ENCODE measurements at regions not wholly inside any gene's neighbourhood (a gene's known extent, or its start where the extent isn't known, plus 50 kb on each side); places are given as distances from the start of the nearest gene placed in this dataset.

GRCh38 chr11:70603114-70603755 is 204.9 kb downstream of the CTTN start:
- DNase-seq (ENCODE audit: low spot score): no peak
- Histone ChIP-seq H3K36me3 (ENCODE audit: control insufficient read depth in 4 of 4, insufficient read depth in 3 of 4, low read depth in 1 of 4, low read length in 3 of 4) (no peaks in the 10 kb centered on the region), H3K27ac (ENCODE audit: low read depth in 1 of 2, low read length in 2 of 2) (no peak overlapping the region), H3K4me1 (ENCODE audit: control insufficient read depth in 4 of 4, insufficient read depth in 4 of 4, low read length in 3 of 4) (no peaks in the 10 kb centered on the region), H3K9me3 (ENCODE audit: control insufficient read depth in 4 of 4, low read length in 3 of 4) (no peaks in the 10 kb centered on the region), H3K9ac (ENCODE audit: low read depth in 1 of 2, low read length in 2 of 2) (no peak overlapping the region), H3K4me3 (ENCODE audit: low read depth in 1 of 3, low read length in 3 of 3) (no peak overlapping the region), H3K27me3 (ENCODE audit: control insufficient read depth in 4 of 4, insufficient read depth in 4 of 4, low read length in 3 of 4) (no peaks in the 10 kb centered on the region)
- 81% methylated on average over 10 of the region's 10 CpGs for WGBS
- TF ChIP-seq YY1 (IDR thresholded peaks at IDR 0.05): no peak
- no peak for TF ChIP-seq NR2F2 (IDR thresholded peaks at IDR 0.05)
- TF ChIP-seq FOXA1 (IDR thresholded peaks at IDR 0.05): no peak
- TF ChIP-seq FOXA2 (IDR thresholded peaks at IDR 0.05): no peak
- no peak for TF ChIP-seq SP1 (IDR thresholded peaks at IDR 0.05)
- TF ChIP-seq HNF4A (conservative IDR thresholded peaks at IDR 0.05): no peak
- no peak for TF ChIP-seq HNF4G (IDR thresholded peaks at IDR 0.05)
- no peak for TF ChIP-seq MAX (IDR thresholded peaks at IDR 0.05)
- no peak for TF ChIP-seq RAD21 (IDR thresholded peaks at IDR 0.05)
- no peak for TF ChIP-seq EGR1 (IDR thresholded peaks at IDR 0.05; ENCODE audit: low read depth in 2 of 2)
- no peak for TF ChIP-seq ATF3 (IDR thresholded peaks at IDR 0.05)

- Histone ChIP-seq H3K36me3 (ENCODE audit: control insufficient read depth in 4 of 4, insufficient read depth in 3 of 4, low read depth in 1 of 4, low read length in 3 of 4) (no peaks in the 10 kb centered on the region), H3K4me3 (ENCODE audit: low read depth in 1 of 3, low read length in 3 of 3) (no peak overlapping the region), H3K9me3 (ENCODE audit: control insufficient read depth in 4 of 4, low read length in 3 of 4) (no peaks in the 10 kb centered on the region), H3K9ac (ENCODE audit: low read depth in 1 of 2, low read length in 2 of 2) (no peak overlapping the region), H3K4me1 (ENCODE audit: control insufficient read depth in 4 of 4, insufficient read depth in 4 of 4, low read length in 3 of 4) (no peaks in the 10 kb centered on the region), H3K27me3 (ENCODE audit: control insufficient read depth in 4 of 4, insufficient read depth in 4 of 4, low read length in 3 of 4) (no peaks in the 10 kb centered on the region), H3K27ac (ENCODE audit: low read depth in 1 of 2, low read length in 2 of 2) (no peak overlapping the region)
- 83% methylated on average over 9 of the region's 9 CpGs for whole genome bisulfite sequencing
- TF ChIP-seq REST (IDR thresholded peaks at IDR 0.05) (no peak), NR2F2 (IDR thresholded peaks at IDR 0.05) (no peak), FOXA1 (IDR thresholded peaks at IDR 0.05) (no peak), ATF3 (IDR thresholded peaks at IDR 0.05) (no peak), SP1 (IDR thresholded peaks at IDR 0.05) (no peak), TAF1 (conservative IDR thresholded peaks at IDR 0.05) (no peak), GABPA (IDR thresholded peaks at IDR 0.05 in 1 of 2, conservative IDR thresholded peaks at IDR 0.05 in 1 of 2) (no peak)
- DNase-seq (ENCODE audit: low spot score): no peak
Measured at GRCh38 chr11:70603756-70604211, 205.5 kb downstream of the CTTN start.

- Histone ChIP-seq H3K36me3 (ENCODE audit: control insufficient read depth in 4 of 4, insufficient read depth in 3 of 4, low read depth in 1 of 4, low read length in 3 of 4) (no peaks in the 10 kb centered on the region), H3K27ac (ENCODE audit: low read depth in 1 of 2, low read length in 2 of 2) (no peak overlapping the region), H3K4me1 (ENCODE audit: control insufficient read depth in 4 of 4, insufficient read depth in 4 of 4, low read length in 3 of 4) (no peaks in the 10 kb centered on the region), H3K27me3 (ENCODE audit: control insufficient read depth in 4 of 4, insufficient read depth in 4 of 4, low read length in 3 of 4) (no peaks in the 10 kb centered on the region), H3K9me3 (ENCODE audit: control insufficient read depth in 4 of 4, low read length in 3 of 4) (no peaks in the 10 kb centered on the region), H3K4me3 (ENCODE audit: low read depth in 1 of 3, low read length in 3 of 3) (no peak overlapping the region), H3K9ac (ENCODE audit: low read depth in 1 of 2, low read length in 2 of 2) (no peak overlapping the region)
- no peak for TF ChIP-seq ATF3 (IDR thresholded peaks at IDR 0.05)
- TF ChIP-seq MAX (IDR thresholded peaks at IDR 0.05): no peak
- 93% methylated on average over 11 of the region's 11 CpGs for WGBS
- DNase-seq (ENCODE audit: low spot score): no peak
Measured at GRCh38 chr11:70604221-70604620, 205.9 kb downstream of the CTTN start.

Measured in liver (tissue), 7 donors.